ENCODE measurements at regions not wholly inside any gene's neighbourhood (a gene's known extent, or its start where the extent isn't known, plus 50 kb on each side); places are given as distances from the start of the nearest gene placed in this dataset.
"Not testable (repeated sequence)": the region's sequence is repeated elsewhere in the genome, so short reads cannot be mapped to it uniquely, and the experiment has no call there.

GRCh38 chr12:89775063-89775985, 66.7 kb upstream of the ATP2B1 start:
- DNase-seq (ENCODE audit: low read depth): no peak

GRCh38 chr12:89774645-89775044, 66.0 kb upstream of the ATP2B1 start:
- DNase-seq (ENCODE audit: low read depth): no peak

GRCh38 chr12:89770391-89770790, 61.8 kb upstream of the ATP2B1 start:
- DNase-seq (ENCODE audit: low read depth): no peak

- DNase-seq (ENCODE audit: low read depth): no peak
Measured at GRCh38 chr12:89769483-89769818, 60.8 kb upstream of the ATP2B1 start.

GRCh38 chr12:89768586-89769482, 60.2 kb upstream of the ATP2B1 start:
- no peak for DNase-seq (ENCODE audit: low read depth)

GRCh38 chr12:89765959-89766824, 57.6 kb upstream of the ATP2B1 start:
- no peak for DNase-seq (ENCODE audit: low read depth)

GRCh38 chr12:89764164-89764563, 55.5 kb upstream of the ATP2B1 start:
- not testable (repeated sequence) for DNase-seq (ENCODE audit: low read depth)

- no peak for DNase-seq (ENCODE audit: low read depth)
Measured at GRCh38 chr12:89762498-89763170, 54.0 kb upstream of the ATP2B1 start.

- no peak for DNase-seq (ENCODE audit: low read depth)
Measured at GRCh38 chr12:89760783-89761182, 52.1 kb upstream of the ATP2B1 start.
